ENCODE measurements at regions not wholly inside any gene's neighbourhood (a gene's known extent, or its start where the extent isn't known, plus 50 kb on each side); places are given as distances from the start of the nearest gene placed in this dataset.

DNA sequence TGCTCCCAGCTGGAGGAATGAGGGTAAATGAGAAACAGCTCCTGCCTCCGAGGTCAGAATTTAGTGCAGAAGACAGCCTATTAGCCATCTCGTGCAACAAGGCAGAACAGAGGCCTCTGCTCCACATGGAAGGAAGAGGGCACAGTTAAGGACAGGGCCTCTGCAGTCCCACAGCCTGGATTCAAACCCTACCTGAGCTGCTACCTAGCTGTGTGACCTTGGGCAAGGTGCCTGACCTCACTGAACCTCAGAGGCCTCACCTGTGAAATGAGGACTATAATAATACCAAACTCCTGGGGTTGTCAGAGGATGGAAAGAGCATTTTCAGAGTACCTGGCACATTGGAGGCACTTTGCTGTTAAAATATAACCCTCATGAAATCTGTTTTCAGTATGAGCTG, 285.7 kb upstream of the CTNNB1 start:
- TF ChIP-seq, protein P1, sequence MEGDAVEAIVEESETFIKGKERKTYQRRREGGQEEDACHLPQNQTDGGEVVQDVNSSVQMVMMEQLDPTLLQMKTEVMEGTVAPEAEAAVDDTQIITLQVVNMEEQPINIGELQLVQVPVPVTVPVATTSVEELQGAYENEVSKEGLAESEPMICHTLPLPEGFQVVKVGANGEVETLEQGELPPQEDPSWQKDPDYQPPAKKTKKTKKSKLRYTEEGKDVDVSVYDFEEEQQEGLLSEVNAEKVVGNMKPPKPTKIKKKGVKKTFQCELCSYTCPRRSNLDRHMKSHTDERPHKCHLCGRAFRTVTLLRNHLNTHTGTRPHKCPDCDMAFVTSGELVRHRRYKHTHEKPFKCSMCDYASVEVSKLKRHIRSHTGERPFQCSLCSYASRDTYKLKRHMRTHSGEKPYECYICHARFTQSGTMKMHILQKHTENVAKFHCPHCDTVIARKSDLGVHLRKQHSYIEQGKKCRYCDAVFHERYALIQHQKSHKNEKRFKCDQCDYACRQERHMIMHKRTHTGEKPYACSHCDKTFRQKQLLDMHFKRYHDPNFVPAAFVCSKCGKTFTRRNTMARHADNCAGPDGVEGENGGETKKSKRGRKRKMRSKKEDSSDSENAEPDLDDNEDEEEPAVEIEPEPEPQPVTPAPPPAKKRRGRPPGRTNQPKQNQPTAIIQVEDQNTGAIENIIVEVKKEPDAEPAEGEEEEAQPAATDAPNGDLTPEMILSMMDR (IDR thresholded peaks at IDR 0.05; ENCODE audit: poor library complexity) = no peak
- no peak for TF ChIP-seq EZH2phosphoT487 (IDR thresholded peaks at IDR 0.05; ENCODE audit: low read depth, severe bottlenecking, unreplicated experiment)
- no peak for TF ChIP-seq EZH2 (IDR thresholded peaks at IDR 0.05; ENCODE audit: borderline replicate concordance)

Data from hepatocyte (in vitro differentiated cells).